ENCODE measurements at regions not wholly inside any gene's neighbourhood (a gene's known extent, or its start where the extent isn't known, plus 50 kb on each side); places are given as distances from the start of the nearest gene placed in this dataset.

DNA sequence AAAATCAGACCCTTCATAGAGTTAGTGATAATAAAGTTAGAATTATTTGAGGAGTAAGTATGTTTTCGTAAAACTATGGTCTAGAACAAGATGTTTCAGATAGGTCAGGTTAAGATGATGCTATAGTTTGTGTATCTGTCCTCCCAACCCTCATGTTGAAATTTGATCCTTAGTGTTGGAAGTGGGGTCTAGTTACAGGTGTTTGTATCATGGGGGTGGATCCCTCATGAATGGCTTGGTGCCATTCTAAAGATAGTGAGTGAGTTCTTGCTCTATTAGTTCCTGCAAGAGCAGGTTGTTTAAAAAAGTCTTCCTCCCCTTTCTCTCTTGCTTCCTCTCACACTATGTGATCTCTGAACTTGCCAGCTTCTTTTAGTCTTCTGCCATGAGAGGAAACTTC, 707.3 kb upstream of the FOXG1 start:
- DNase-seq: no peak

GRCh38 chr14:28061006-28061405, 705.6 kb upstream of the FOXG1 start:
- DNase-seq: no peak

GRCh38 chr14:28077021-28077420, 689.6 kb upstream of the FOXG1 start:
- no peak for DNase-seq

GRCh38 chr14:28083389-28083788, 683.2 kb upstream of the FOXG1 start:
- no peak for DNase-seq

DNA sequence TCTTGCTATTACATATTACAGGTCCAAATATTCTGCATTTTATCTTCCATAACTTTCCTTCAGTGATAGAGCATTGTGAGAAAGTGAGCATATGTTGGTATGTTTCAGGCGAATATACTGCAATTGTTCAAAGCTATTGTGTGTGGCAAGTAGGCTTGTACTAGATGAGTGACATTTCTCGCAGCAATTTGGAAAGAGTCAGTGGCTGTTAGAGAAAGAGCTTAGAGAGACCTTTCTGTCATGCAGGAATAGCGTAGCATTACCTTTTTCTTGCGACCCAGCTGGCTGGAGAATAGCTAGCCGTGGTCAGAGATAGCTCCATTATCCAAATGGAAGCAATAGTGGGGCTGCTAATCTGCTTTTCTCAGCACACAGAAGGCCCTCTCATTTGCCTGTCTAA, 678.5 kb upstream of the FOXG1 start:
- DNase-seq: no peak

- DNase-seq: no peak
Observed at GRCh38 chr14:28097585-28097984, 669.0 kb upstream of the FOXG1 start.

- no peak for DNase-seq
Observed at GRCh38 chr14:28098856-28099255, 667.7 kb upstream of the FOXG1 start.

DNA sequence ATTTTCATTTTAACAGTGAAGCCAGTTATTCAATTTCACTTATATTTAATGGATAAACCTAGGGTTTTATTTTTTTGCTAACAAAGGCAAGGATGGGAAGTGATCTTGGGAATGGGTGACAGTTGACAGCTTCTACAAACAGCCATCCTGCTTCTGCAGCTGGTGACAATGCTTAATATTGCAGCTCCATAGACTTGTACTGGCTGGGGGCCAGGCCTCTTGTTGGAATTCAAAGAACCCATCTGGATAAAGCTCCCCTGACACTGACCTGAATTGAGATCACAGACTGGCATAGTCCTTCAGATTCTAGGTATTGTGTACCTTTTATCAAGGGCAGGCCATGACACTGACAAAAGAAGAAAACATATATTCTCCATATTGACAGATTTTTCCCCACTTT, 664.6 kb upstream of the FOXG1 start:
- no peak for DNase-seq

- no peak for DNase-seq
Observed at GRCh38 chr14:28102814-28103213, 663.8 kb upstream of the FOXG1 start.

GRCh38 chr14:28113311-28113710, 653.3 kb upstream of the FOXG1 start:
- no peak for DNase-seq

- no peak for DNase-seq
Observed at GRCh38 chr14:28116716-28117115, 649.9 kb upstream of the FOXG1 start.

DNA sequence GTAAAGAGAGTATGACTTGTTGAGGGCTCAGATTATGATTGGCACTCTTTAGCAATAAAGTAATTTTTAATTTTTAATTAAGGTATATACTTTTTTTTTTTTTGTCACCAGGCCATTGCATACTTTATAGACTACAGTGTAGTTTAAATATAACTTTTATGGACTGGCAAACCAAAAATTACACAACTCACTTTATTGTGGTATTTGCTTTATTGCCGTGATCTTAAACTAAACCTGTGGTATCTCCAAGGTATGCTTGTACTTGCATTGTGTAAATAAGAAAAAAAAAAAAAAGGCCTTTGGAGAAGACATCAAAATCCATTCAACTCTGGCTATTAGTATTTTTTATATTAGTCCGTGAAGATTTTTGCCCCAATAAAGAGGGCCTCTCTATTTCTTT, 646.7 kb upstream of the FOXG1 start:
- DNase-seq: no peak

DNA sequence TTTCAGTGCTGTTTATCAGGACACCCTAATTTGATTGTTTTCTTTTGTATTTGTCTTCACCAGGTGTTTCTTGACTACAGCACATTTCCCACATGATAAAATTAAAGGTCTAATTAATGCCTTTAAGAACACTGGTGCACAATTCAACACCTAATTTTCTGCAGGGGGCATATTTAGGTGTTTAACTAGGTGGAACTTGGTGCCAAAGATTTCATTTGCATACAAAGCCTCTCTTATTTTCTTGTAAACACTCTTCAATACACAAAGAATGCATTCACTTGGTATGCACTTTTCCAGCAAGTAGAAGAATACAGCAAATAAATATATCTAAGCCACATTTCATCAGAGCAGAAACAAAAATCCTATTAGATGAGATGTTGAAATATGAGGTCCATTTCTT, 646.2 kb upstream of the FOXG1 start:
- DNase-seq: no peak

- DNase-seq: no peak
Observed at GRCh38 chr14:28121512-28122297, 644.9 kb upstream of the FOXG1 start.

DNA sequence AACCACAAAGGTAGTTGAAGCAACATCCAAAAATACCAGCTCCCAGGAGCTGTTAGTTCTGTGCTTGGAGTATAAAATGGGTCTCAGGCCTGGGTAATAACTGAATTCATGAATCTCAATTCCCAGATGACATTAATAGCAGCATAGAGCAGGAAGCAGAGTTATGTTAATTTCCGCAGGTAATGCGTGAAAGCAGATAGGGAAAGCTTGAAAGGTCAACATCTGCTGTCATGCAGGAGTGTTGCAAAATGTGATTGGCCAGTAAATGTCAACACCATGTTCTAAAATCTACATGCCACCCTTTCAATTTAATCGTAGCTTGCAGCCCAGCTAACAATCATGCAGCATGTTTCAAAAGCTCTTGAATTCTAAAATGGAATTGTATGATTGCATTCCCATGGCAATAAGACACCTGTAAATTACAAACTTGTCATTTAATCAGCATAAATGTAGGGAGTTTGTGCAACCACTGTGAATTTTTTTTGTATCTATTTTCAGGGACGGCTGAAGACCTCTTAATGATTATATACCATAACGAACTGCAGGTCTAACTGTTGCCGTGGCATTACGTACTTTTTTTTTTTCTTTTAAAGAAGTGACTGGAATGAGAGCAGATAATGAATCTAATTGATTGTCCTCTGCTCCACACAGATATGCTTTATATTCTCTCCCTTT, 635.8 kb upstream of the FOXG1 start:
- DNase-seq: no peak

GRCh38 chr14:28138341-28138740, 628.2 kb upstream of the FOXG1 start:
- no peak for DNase-seq

DNA sequence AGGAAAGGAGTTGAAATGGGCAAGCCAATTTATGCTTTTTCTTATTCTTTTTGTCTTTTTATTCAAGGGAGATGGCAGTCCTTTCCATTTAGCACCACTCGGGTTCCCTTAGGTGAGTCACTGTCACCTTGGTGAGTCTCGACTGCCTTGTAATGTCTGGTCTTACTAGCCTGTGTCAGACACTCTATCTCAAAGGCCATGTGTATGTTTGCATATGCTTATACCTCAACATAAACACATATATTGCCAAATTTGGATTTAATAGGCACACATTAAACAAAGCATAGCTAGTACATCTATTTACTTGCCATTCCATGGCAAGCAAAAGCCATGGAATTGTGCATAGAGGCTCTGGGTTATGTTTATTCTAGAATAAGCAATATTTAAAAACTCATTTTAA, 624.9 kb upstream of the FOXG1 start:
- no peak for DNase-seq

DNA sequence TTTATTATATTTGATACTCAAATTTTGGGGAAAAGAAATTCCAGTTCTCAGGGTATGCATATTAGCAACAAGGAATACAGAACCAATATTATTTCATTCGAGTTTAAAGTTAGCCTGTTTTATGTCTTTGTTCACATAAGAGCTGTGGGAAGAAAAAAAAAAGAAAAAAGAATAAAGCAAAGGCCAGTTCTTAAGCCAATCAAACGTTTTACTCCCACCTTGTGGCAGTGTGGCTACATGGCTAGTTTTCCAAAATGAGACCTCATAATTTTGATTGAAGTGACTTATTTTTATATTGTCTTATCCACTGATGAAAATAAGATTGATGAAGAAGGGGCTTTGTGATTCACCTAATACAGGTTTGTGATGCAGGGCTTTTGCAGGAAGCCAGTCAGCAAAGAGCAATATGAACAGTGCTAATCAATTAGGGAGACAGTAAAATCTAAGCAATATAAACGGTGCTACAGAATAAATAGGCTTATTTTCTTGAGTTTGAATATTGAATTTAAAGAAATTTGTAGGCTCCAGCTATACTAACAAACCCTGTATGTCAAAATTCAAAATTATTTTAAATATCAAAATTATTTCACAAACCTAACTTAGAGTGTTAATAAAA, 624.1 kb upstream of the FOXG1 start:
- no peak for DNase-seq

GRCh38 chr14:28143316-28143715, 623.3 kb upstream of the FOXG1 start:
- no peak for DNase-seq

DNA sequence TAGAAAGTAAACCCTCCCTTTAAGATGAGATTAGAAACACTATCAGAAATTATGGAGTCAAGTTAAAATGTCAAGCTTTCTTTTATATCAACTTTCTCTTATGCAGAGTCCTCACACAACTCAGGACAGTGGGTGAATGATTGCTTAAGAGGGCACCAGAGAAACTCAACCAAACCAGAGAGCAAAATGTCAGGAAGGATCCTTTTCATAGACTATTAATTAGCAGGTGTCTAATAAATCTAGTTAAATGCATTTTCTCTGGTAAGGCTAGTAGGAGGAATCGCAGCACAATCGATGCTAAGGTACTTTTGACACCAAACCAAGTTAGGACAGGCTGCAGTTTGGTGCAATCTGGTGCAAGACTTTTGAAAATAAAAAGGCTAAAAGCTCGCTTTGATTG, 614.7 kb upstream of the FOXG1 start:
- no peak for DNase-seq

DNA sequence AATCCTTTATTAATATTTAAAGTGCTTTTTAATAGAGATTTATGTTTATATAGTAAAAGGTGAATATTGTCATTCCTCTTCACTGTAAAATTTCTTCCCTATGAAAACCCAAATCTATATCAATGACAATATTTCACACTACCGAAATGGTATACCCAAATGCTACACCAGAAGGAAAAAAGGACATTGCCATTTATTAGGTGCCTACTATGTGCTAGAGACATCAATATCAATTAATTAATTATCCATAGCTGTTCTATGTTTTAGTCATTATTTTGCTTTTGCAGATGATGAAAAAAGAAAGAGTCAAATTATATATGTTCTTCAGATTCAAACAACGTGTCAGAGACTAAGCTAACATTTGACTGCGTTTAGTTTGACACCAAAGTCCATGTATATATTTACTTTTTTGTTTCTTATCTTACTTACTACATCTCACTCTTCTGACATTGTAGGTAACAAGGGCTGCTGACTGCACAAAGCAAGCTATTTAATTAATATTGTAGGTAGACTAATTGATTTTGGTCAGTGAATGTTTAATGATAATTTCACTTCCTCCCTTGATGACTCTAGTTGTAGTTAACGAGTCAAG, 614.0 kb upstream of the FOXG1 start:
- no peak for DNase-seq

DNA sequence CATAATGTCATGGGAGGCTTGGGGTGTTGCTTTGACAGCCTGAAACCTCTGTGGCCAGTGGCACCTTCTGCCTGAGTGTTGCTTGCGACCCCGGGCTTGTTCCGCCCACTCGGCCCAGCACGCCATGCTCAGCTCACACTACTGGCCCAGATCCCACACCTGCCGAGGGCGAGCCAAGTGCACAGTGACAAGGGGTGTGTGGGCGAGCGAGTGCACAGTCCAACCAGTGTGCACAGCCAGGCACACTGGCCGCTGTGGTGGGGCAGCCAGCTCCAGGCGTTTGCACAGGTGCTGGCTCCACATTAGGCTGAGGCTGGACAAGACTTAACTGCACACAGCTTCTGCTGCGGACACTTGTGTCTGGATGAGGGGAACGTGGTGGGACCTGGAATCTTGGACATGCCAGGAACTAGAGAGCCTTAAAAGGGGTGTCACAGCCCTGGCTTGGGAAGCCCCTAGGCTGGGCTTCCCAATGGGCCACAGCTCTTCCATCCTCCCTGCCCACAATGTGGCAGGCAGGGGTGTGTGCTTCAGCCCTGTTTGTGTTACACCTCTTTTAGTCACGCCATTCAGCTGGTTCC, 609.2 kb upstream of the FOXG1 start:
- DNase-seq: no peak
